ENCODE measurements at regions not wholly inside any gene's neighbourhood (a gene's known extent, or its start where the extent isn't known, plus 50 kb on each side); places are given as distances from the start of the nearest gene placed in this dataset.

- Mint-ChIP-seq H3K27me3 (ENCODE audit: unreplicated experiment) (no peaks in the 10 kb centered on the region), H3K4me1 (ENCODE audit: low read depth, unreplicated experiment) (peaks cover 15% of the 10 kb centered on the region), H3K36me3 (ENCODE audit: insufficient read depth, unreplicated experiment) (no peaks in the 10 kb centered on the region), H3K9me3 (ENCODE audit: low read depth, unreplicated experiment) (no peaks in the 10 kb centered on the region), H3K27ac (ENCODE audit: unreplicated experiment) (no peak overlapping the region), H3K4me3 (ENCODE audit: low read depth, unreplicated experiment) (no peak overlapping the region)
- intact Hi-C loops (cut with micrococcal nuclease; ENCODE audit: unreplicated experiment) = loop anchor here (10.0 kb wide), 1 partner anchor 465 kb away; no protein-coding TSS in a partner anchor
- TF ChIP-seq CTCF (IDR thresholded peaks at IDR 0.05; ENCODE audit: unreplicated experiment) = no peak
- BruUV-seq (replicated peaks) = no TSS peak
- CTCF ChIA-PET = no interaction called here
- DNase-seq = no peak
These were observed 189.6 kb downstream of the ACTR3 start for GRCh38 chr2:114079366-114080004.

- H3K27me3 Mint-ChIP-seq (ENCODE audit: unreplicated experiment) = no peaks in the 10 kb centered on the region
- intact Hi-C loops (cut with micrococcal nuclease; ENCODE audit: unreplicated experiment) = no loop called here
- H3K4me1 Mint-ChIP-seq (ENCODE audit: low read depth, unreplicated experiment) = no peaks in the 10 kb centered on the region
- H3K9me3 Mint-ChIP-seq (ENCODE audit: low read depth, unreplicated experiment) = no peaks in the 10 kb centered on the region
- H3K4me3 Mint-ChIP-seq (ENCODE audit: low read depth, unreplicated experiment) = no peak overlapping the region
- CTCF ChIA-PET = no interaction called here
- H3K27ac Mint-ChIP-seq (ENCODE audit: unreplicated experiment) = no peak overlapping the region
- H3K36me3 Mint-ChIP-seq (ENCODE audit: insufficient read depth, unreplicated experiment) = no peaks in the 10 kb centered on the region
- no peak for DNase-seq
- no peak for TF ChIP-seq CTCF (IDR thresholded peaks at IDR 0.05; ENCODE audit: unreplicated experiment)
- no TSS peak for BruUV-seq (replicated peaks)
These were observed 193.0 kb downstream of the ACTR3 start for GRCh38 chr2:114082731-114083433.

DNA sequence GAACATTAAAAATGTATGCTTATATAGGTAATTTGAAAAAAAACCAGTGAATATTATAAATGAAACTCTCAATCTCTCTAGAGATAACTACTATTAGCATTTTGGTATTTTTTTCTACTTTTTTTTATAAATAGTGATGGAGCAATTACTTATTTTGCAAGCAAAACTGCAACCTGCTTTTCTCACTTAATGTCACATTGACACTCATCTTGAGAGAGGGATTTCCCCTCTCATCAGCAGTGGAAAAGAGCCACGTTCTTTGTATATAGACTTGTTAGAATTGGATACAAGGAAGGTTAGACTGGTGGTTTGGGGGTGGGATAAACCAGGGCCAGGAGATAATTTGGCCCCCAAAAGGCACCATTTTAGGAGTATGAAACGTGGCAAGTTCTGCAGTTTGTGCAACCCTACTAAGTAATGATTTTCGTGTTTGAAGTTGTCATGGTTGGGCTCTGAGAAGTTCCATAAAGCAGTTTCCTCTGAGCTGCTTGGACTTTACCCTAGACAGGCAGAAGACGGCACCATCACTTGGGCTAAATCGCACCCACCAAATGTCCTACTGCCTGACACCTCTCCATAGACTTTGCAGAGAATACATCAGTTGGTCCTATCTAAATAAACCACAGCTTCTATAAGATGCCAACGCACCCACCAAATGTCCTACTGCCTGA lies 194.0 kb downstream of the ACTR3 start:
- no peak for DNase-seq
- Mint-ChIP-seq H3K36me3 (ENCODE audit: insufficient read depth, unreplicated experiment) (no peaks in the 10 kb centered on the region), H3K9me3 (ENCODE audit: low read depth, unreplicated experiment) (no peaks in the 10 kb centered on the region), H3K27ac (ENCODE audit: unreplicated experiment) (no peak overlapping the region), H3K27me3 (ENCODE audit: unreplicated experiment) (no peaks in the 10 kb centered on the region), H3K4me3 (ENCODE audit: low read depth, unreplicated experiment) (no peak overlapping the region), H3K4me1 (ENCODE audit: low read depth, unreplicated experiment) (no peaks in the 10 kb centered on the region)
- BruUV-seq (replicated peaks) = no TSS peak
- TF ChIP-seq CTCF (IDR thresholded peaks at IDR 0.05; ENCODE audit: unreplicated experiment) = no peak
- CTCF ChIA-PET = no interaction called here
- intact Hi-C loops (cut with micrococcal nuclease; ENCODE audit: unreplicated experiment) = no loop called here

DNA sequence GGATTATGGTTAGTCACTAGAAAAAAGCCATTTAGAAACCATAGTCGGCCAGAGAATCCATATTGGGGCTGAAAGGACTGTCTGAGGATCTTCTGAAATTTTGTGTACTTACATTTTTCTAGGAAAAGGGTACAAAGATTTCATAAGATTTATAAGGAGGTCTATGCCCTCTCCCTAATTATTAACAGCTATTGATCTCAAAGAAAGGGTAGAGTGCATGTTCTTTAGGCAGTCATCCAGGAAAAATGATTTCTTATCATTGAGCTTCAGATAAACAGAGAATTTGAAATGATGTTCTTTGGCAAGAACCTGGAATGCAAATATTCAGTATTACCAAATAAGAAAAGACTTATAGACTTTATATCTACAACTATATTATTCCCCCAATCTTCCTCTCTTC lies 195.3 kb downstream of the ACTR3 start:
- H3K4me3 Mint-ChIP-seq (ENCODE audit: low read depth, unreplicated experiment) = no peak overlapping the region
- H3K36me3 Mint-ChIP-seq (ENCODE audit: insufficient read depth, unreplicated experiment) = no peaks in the 10 kb centered on the region
- intact Hi-C loops (cut with micrococcal nuclease; ENCODE audit: unreplicated experiment) = no loop called here
- no peak overlapping the region for H3K27ac Mint-ChIP-seq (ENCODE audit: unreplicated experiment)
- TF ChIP-seq CTCF (IDR thresholded peaks at IDR 0.05; ENCODE audit: unreplicated experiment) = no peak
- no peak for DNase-seq
- CTCF ChIA-PET = no interaction called here
- H3K4me1 Mint-ChIP-seq (ENCODE audit: low read depth, unreplicated experiment) = no peaks in the 10 kb centered on the region
- no TSS peak for BruUV-seq (replicated peaks)
- H3K27me3 Mint-ChIP-seq (ENCODE audit: unreplicated experiment) = no peaks in the 10 kb centered on the region
- no peaks in the 10 kb centered on the region for H3K9me3 Mint-ChIP-seq (ENCODE audit: low read depth, unreplicated experiment)
